ENCODE measurements at regions not wholly inside any gene's neighbourhood (a gene's known extent, or its start where the extent isn't known, plus 50 kb on each side); places are given as distances from the start of the nearest gene placed in this dataset.

DNA sequence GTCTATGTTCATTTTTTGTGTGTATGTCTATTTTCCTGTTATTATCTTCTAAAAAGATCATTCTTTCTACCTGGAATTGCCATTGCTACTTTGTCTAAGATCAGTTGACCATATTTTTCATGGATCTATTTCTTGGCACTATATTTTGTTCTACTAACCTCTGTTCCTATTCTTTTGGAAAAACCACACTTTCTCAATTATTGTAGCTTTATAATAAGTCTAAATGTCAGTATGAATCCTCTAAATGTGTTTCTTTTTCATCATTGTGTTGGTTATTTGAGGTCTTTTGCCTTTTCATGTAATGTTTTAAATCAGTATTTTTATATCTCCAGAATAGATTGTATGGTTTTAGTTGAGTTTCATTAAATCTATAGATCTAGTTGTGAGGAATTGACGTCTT, 798.3 kb downstream of the FAT4 start:
- H3K27me3 ChIP-seq (ENCODE audit: insufficient read depth, poor library complexity, severe bottlenecking), result no peaks in the 10 kb centered on the region

DNA sequence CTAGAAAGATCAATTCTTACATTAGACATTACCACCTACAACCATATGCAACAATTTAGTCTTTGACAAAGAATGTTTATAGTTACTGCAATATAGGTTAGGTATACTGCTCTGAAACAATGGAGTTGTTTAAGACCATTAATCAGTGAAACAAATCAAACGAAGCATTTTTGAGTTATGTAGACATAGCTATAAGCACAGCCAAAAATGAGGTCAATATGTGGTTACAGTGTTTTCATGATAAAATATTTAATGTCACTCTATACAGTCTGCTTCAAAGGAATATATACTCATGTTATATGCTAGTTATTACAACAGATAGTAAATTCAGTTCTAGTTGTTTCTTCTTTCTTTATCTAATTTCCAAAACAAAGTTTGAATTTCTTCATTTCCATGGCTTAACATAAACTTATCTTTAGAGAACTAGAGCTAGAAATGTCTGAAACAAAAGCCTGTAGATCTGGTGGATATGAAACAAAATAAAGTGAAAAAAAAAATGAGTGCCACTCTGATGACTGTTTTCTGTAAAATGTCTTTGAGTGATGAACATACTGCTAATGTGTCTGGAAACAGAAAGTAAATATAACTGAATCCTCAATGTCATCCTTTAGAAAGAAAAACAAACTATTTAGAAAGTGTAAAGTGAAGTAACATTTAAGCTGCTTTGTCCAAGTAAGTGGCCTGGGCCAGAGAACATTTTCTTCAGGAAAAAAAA, 809.0 kb downstream of the FAT4 start:
- no peak for DNase-seq (ENCODE audit: low read depth in 1 of 2, low spot score in 1 of 2)
- no peak overlapping the region for H3K27ac ChIP-seq (replicated peaks)
- H3K4me3 ChIP-seq (replicated peaks; ENCODE audit: insufficient read depth, low read length), result no peak overlapping the region
- TF ChIP-seq, protein P1, sequence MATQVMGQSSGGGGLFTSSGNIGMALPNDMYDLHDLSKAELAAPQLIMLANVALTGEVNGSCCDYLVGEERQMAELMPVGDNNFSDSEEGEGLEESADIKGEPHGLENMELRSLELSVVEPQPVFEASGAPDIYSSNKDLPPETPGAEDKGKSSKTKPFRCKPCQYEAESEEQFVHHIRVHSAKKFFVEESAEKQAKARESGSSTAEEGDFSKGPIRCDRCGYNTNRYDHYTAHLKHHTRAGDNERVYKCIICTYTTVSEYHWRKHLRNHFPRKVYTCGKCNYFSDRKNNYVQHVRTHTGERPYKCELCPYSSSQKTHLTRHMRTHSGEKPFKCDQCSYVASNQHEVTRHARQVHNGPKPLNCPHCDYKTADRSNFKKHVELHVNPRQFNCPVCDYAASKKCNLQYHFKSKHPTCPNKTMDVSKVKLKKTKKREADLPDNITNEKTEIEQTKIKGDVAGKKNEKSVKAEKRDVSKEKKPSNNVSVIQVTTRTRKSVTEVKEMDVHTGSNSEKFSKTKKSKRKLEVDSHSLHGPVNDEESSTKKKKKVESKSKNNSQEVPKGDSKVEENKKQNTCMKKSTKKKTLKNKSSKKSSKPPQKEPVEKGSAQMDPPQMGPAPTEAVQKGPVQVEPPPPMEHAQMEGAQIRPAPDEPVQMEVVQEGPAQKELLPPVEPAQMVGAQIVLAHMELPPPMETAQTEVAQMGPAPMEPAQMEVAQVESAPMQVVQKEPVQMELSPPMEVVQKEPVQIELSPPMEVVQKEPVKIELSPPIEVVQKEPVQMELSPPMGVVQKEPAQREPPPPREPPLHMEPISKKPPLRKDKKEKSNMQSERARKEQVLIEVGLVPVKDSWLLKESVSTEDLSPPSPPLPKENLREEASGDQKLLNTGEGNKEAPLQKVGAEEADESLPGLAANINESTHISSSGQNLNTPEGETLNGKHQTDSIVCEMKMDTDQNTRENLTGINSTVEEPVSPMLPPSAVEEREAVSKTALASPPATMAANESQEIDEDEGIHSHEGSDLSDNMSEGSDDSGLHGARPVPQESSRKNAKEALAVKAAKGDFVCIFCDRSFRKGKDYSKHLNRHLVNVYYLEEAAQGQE (IDR thresholded peaks at IDR 0.05; ENCODE audit: insufficient replicate concordance, low read depth), result no peak
- TF ChIP-seq POLR2AphosphoS5 (IDR thresholded peaks at IDR 0.05; ENCODE audit: low read depth), result no peak
- TF ChIP-seq GABPA (IDR thresholded peaks at IDR 0.05; ENCODE audit: low read depth), result no peak
- no peak for TF ChIP-seq SPI1 (IDR thresholded peaks at IDR 0.05; ENCODE audit: borderline replicate concordance, low read depth)
- TF ChIP-seq, protein P2, sequence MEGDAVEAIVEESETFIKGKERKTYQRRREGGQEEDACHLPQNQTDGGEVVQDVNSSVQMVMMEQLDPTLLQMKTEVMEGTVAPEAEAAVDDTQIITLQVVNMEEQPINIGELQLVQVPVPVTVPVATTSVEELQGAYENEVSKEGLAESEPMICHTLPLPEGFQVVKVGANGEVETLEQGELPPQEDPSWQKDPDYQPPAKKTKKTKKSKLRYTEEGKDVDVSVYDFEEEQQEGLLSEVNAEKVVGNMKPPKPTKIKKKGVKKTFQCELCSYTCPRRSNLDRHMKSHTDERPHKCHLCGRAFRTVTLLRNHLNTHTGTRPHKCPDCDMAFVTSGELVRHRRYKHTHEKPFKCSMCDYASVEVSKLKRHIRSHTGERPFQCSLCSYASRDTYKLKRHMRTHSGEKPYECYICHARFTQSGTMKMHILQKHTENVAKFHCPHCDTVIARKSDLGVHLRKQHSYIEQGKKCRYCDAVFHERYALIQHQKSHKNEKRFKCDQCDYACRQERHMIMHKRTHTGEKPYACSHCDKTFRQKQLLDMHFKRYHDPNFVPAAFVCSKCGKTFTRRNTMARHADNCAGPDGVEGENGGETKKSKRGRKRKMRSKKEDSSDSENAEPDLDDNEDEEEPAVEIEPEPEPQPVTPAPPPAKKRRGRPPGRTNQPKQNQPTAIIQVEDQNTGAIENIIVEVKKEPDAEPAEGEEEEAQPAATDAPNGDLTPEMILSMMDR (IDR thresholded peaks at IDR 0.05; ENCODE audit: insufficient read depth, low read length), result no peak
- H3K27me3 ChIP-seq (ENCODE audit: insufficient read depth, poor library complexity, severe bottlenecking), result no peaks in the 10 kb centered on the region

More for the DNA sequence above, 798.3 kb downstream of the FAT4 start:
- no peak for DNase-seq (ENCODE audit: low read depth in 1 of 2, low spot score in 1 of 2)
- Histone ChIP-seq H3K27ac (replicated peaks) (no peak overlapping the region), H3K4me3 (replicated peaks; ENCODE audit: insufficient read depth, low read length) (no peak overlapping the region)
- TF ChIP-seq, protein P2 (IDR thresholded peaks at IDR 0.05; ENCODE audit: insufficient read depth, low read length), result no peak
- TF ChIP-seq SPI1 (IDR thresholded peaks at IDR 0.05; ENCODE audit: borderline replicate concordance, low read depth) (no peak), GABPA (IDR thresholded peaks at IDR 0.05; ENCODE audit: low read depth) (no peak), POLR2AphosphoS5 (IDR thresholded peaks at IDR 0.05; ENCODE audit: low read depth) (no peak)
- TF ChIP-seq, protein P1 (IDR thresholded peaks at IDR 0.05; ENCODE audit: insufficient replicate concordance, low read depth), result no peak

DNA sequence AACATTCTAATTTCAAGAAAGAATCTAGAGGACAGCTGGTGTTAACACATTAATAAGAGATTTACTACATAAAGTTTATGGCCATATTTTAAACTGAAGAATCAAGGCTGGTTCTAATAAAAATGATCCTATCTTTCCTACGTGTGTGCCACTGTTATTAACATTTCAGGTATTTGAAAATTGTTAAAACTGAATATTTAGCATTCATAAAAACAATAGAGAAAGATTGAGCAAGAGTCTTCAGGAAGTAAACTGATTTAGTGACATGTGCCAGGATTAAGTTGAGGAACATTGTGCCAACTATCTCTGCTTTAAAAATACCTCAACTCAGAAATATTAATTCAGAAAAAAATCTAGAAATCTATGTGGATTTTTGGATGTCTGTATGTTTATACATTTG, 810.1 kb downstream of the FAT4 start:
- TF ChIP-seq SPI1 (IDR thresholded peaks at IDR 0.05; ENCODE audit: borderline replicate concordance, low read depth), result no peak
- TF ChIP-seq, protein P1 (IDR thresholded peaks at IDR 0.05; ENCODE audit: insufficient replicate concordance, low read depth), result no peak
- no peak for TF ChIP-seq GABPA (IDR thresholded peaks at IDR 0.05; ENCODE audit: low read depth)
- TF ChIP-seq, protein P2 (IDR thresholded peaks at IDR 0.05; ENCODE audit: insufficient read depth, low read length), result no peak
- no peak for TF ChIP-seq POLR2AphosphoS5 (IDR thresholded peaks at IDR 0.05; ENCODE audit: low read depth)
- no peak overlapping the region for H3K27ac ChIP-seq (replicated peaks)
- H3K4me3 ChIP-seq (replicated peaks; ENCODE audit: insufficient read depth, low read length), result no peak overlapping the region
- no peak for DNase-seq (ENCODE audit: low read depth in 1 of 2, low spot score in 1 of 2)
- no peaks in the 10 kb centered on the region for H3K27me3 ChIP-seq (ENCODE audit: insufficient read depth, poor library complexity, severe bottlenecking)

Data from HL-60 (cell line).